ENCODE measurements at regions not wholly inside any gene's neighbourhood (a gene's known extent, or its start where the extent isn't known, plus 50 kb on each side); places are given as distances from the start of the nearest gene placed in this dataset.

DNA sequence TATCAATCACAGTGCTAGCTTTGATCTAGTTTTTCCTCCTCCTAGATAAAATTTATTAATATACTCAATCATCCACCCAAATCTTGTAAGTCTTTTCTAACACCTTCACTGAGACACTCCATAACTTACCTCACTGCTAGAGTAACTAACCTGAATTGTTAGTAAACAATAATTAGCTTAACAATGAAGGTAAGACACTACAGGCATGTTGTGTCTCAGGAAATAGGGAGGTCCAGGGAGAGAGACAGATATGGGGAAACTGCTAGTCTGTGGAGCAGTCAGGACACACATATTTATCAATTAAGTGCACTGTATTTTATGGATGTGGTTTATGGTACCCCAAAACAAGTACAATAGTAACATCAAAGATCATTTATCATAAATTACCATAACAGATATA, 94.2 kb upstream of the SSTR1 start:
- Histone ChIP-seq H3K27ac (ENCODE audit: insufficient read depth, low read depth, low read length, poor library complexity, severe bottlenecking) (no peak overlapping the region), H3K27me3 (ENCODE audit: control insufficient read depth, insufficient read depth, low read length, poor library complexity, severe bottlenecking) (no peaks in the 10 kb centered on the region), H3K4me1 (ENCODE audit: control insufficient read depth, insufficient read depth, low read length) (no peaks in the 10 kb centered on the region), H3K36me3 (ENCODE audit: control insufficient read depth, insufficient read depth, low read length) (no peaks in the 10 kb centered on the region), H3K9me3 (ENCODE audit: control insufficient read depth, low read length) (no peaks in the 10 kb centered on the region), H3K4me3 (ENCODE audit: insufficient read depth, low read depth, low read length) (no peak overlapping the region)

DNA sequence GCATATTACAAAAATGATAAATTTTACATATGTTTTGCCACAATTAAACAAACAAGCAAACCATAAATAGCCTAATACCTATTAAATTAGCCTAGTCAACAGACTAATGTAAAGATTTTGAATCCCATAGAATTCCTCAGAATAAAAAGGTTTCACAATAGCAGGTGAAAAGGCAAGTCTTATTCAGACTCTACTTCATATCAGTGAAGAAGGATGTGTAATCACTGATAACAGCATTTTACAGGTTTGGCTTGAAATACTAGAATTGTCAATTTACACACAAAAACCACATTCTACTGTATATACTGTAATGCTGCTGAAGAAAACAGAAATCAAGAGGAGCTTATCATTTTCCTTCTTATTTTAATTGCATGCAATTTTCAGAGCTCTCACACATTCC, 90.8 kb upstream of the SSTR1 start:
- no peaks in the 10 kb centered on the region for H3K9me3 ChIP-seq (ENCODE audit: control insufficient read depth, low read length)
- H3K4me3 ChIP-seq (ENCODE audit: insufficient read depth, low read depth, low read length): no peak overlapping the region

DNA sequence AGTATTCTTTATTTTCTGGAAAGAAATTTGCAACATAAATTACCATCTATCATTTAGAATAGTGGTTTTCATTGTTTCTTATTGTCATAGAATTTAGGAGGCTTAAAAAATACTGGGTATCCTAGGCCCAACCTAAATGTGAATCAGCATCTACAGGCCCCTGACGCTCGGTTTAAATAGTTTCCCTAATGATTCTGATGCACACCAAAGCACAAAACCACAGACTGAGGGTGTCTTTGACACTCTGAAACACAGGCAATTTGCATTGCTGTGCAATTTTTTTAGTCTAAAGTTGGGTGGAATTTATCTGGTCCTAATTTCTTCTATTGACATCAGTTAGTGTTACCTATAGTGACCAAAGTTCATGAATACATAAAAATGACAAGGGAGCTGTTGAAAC, 87.6 kb upstream of the SSTR1 start:
- H3K36me3 ChIP-seq (ENCODE audit: control insufficient read depth, insufficient read depth, low read length): no peaks in the 10 kb centered on the region
- no peak overlapping the region for H3K27ac ChIP-seq (ENCODE audit: insufficient read depth, low read depth, low read length, poor library complexity, severe bottlenecking)
- no peaks in the 10 kb centered on the region for H3K4me1 ChIP-seq (ENCODE audit: control insufficient read depth, insufficient read depth, low read length)
- no peaks in the 10 kb centered on the region for H3K27me3 ChIP-seq (ENCODE audit: control insufficient read depth, insufficient read depth, low read length, poor library complexity, severe bottlenecking)
- no peaks in the 10 kb centered on the region for H3K9me3 ChIP-seq (ENCODE audit: control insufficient read depth, low read length)
- 95 to 100% methylated on average over 2 of the region's 2 CpGs for WGBS, 2 experiments
- no peak overlapping the region for H3K4me3 ChIP-seq (ENCODE audit: insufficient read depth, low read depth, low read length)

More for the DNA sequence above, 90.8 kb upstream of the SSTR1 start:
- no peak overlapping the region for H3K27ac ChIP-seq (ENCODE audit: insufficient read depth, low read depth, low read length, poor library complexity, severe bottlenecking)
- no peaks in the 10 kb centered on the region for H3K36me3 ChIP-seq (ENCODE audit: control insufficient read depth, insufficient read depth, low read length)
- no peaks in the 10 kb centered on the region for H3K27me3 ChIP-seq (ENCODE audit: control insufficient read depth, insufficient read depth, low read length, poor library complexity, severe bottlenecking)
- H3K4me1 ChIP-seq (ENCODE audit: control insufficient read depth, insufficient read depth, low read length): no peaks in the 10 kb centered on the region

DNA sequence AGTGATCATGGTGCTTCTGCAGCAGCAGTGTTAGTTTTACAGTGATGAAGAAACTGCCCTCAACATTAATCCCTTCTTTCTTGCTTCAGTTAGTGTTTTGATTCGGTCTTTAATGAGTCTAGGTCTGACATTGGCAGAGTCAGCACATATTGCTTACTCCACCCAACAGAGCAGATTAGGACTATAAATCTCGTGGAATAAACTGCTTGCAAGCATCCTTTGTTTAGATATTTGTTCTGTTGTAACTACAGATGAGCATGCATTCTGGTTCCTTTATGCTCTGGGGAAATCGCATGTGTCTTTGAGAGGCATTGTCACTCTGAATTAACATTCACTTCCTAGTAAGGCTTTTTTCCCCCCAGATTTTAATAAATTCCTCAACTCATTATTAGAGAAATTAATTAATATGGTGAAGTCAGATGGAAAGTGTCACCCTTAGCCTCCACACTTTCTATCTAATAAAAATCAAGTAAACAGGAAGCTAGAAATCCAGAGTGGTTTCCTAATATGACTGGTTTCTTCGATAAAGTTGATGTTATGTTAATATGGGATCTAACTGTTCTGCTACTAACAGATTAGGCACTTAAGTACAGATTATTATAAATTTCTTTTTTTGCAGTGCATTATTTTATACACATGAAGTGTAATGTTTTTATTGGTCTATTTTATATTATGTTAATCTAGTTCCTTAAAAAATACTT, 86.2 kb upstream of the SSTR1 start:
- Histone ChIP-seq H3K27me3 (ENCODE audit: control insufficient read depth, insufficient read depth, low read length, poor library complexity, severe bottlenecking) (no peaks in the 10 kb centered on the region), H3K36me3 (ENCODE audit: control insufficient read depth, insufficient read depth, low read length) (no peaks in the 10 kb centered on the region), H3K4me1 (ENCODE audit: control insufficient read depth, insufficient read depth, low read length) (no peaks in the 10 kb centered on the region), H3K4me3 (ENCODE audit: insufficient read depth, low read depth, low read length) (no peak overlapping the region), H3K9me3 (ENCODE audit: control insufficient read depth, low read length) (no peaks in the 10 kb centered on the region), H3K27ac (ENCODE audit: insufficient read depth, low read depth, low read length, poor library complexity, severe bottlenecking) (no peak overlapping the region)
- WGBS, 2 experiments: 83 to 90% methylated on average over 3 of the region's 4 CpGs

DNA sequence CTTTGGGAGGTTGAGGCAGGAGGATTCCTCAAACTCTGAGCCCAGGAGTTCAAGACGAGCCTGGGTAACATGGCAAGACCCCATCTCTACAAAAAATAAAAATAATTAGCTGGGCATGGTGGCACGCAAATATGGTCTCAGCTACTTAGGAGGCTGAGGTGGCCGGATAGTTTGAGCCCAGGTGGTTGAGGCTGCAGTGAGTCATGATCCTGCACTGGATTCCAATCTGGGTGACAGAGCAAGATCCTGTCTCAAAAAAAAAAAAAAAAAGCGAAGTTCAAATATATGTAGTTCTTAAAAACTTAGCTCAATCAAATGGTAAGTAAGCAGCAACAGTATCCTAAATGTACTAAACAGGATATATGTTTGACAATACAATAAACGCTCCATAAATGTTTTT, 85.5 kb upstream of the SSTR1 start:
- H3K27me3 ChIP-seq (ENCODE audit: control insufficient read depth, insufficient read depth, low read length, poor library complexity, severe bottlenecking): no peaks in the 10 kb centered on the region
- WGBS, 2 experiments: 92 to 93% methylated on average over 3 of the region's 5 CpGs
- no peaks in the 10 kb centered on the region for H3K36me3 ChIP-seq (ENCODE audit: control insufficient read depth, insufficient read depth, low read length)

DNA sequence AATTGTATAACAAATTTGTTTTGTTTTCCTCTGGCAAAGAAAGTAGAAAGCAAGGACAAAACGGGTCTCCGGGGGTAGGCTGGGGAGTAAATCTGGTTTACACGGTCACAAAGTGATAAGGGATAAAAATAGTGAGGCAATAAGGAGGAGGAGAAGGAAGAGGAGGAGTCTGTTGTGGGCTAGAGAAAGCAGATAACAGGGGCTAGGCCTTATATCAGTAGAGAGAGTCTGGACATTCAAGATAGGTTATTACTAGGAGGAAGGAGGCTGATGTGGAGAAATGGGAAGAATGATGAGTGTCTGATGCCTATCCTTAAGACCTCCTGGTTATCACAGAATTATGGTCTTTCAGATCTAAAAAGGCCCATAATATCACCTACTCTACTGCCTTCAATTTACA, 83.2 kb upstream of the SSTR1 start:
- no peak overlapping the region for H3K27ac ChIP-seq (ENCODE audit: insufficient read depth, low read depth, low read length, poor library complexity, severe bottlenecking)
- H3K9me3 ChIP-seq (ENCODE audit: control insufficient read depth, low read length): no peaks in the 10 kb centered on the region
- WGBS, 2 experiments: 92 to 93% methylated on average over 3 of the region's 3 CpGs
- no peaks in the 10 kb centered on the region for H3K27me3 ChIP-seq (ENCODE audit: control insufficient read depth, insufficient read depth, low read length, poor library complexity, severe bottlenecking)
- H3K4me1 ChIP-seq (ENCODE audit: control insufficient read depth, insufficient read depth, low read length): no peaks in the 10 kb centered on the region
- H3K4me3 ChIP-seq (ENCODE audit: insufficient read depth, low read depth, low read length): no peak overlapping the region
- H3K36me3 ChIP-seq (ENCODE audit: control insufficient read depth, insufficient read depth, low read length): no peaks in the 10 kb centered on the region

More for the DNA sequence above, 85.5 kb upstream of the SSTR1 start:
- no peak overlapping the region for H3K4me3 ChIP-seq (ENCODE audit: insufficient read depth, low read depth, low read length)
- no peak overlapping the region for H3K27ac ChIP-seq (ENCODE audit: insufficient read depth, low read depth, low read length, poor library complexity, severe bottlenecking)
- H3K9me3 ChIP-seq (ENCODE audit: control insufficient read depth, low read length): no peaks in the 10 kb centered on the region
- no peaks in the 10 kb centered on the region for H3K4me1 ChIP-seq (ENCODE audit: control insufficient read depth, insufficient read depth, low read length)

DNA sequence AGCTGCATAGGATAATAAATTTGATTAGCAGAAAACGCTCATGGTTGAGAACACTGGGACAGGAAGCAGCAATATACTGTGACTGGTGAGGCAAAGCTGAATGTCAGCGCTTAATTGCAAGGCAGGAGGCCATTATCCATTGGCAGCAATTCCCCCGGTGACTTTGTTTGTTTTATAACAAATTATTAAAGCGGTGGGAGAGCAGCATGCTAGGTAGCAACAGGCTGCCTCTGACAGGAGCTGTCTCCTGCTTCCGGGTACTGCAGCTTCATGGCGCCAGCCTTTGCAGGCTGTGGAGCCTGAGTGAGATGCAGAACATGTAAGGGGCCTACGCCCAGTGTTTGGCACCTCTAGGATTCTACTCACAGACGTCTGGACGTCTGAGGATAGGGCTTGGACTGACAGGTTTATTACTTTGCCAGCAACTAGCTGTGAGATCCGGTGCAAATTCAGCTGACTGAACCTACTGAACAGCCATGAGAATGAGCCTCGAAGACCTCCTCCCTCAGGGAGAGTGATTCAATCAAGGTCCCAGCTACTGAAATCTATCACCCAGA, 82.1 kb upstream of the SSTR1 start:
- no peaks in the 10 kb centered on the region for H3K27me3 ChIP-seq (ENCODE audit: control insufficient read depth, insufficient read depth, low read length, poor library complexity, severe bottlenecking)
- H3K36me3 ChIP-seq (ENCODE audit: control insufficient read depth, insufficient read depth, low read length): no peaks in the 10 kb centered on the region
- no peak overlapping the region for H3K27ac ChIP-seq (ENCODE audit: insufficient read depth, low read depth, low read length, poor library complexity, severe bottlenecking)
- no peaks in the 10 kb centered on the region for H3K4me1 ChIP-seq (ENCODE audit: control insufficient read depth, insufficient read depth, low read length)
- 85 to 90% methylated on average over 11 of the region's 11 CpGs for WGBS, 2 experiments
- H3K9me3 ChIP-seq (ENCODE audit: control insufficient read depth, low read length): no peaks in the 10 kb centered on the region
- no peak overlapping the region for H3K4me3 ChIP-seq (ENCODE audit: insufficient read depth, low read depth, low read length)

DNA sequence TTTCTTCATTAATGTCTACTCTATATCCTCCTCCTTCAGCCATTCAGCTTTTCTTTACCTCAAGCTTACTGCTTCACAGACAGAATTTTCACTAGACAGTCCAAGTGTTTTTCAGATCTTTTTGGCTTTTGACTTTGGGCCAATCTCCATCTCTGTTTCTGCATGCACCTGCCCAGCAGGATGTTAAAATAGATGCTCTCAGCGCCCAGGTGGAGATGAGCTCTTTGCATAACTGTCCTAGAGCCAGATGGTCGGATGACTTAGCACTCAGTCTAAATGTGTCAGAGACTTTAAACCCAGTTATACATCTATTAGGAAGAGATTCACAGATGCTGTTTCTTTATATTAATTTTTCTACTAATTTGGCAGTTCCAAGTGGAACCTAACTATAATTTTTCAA, 80.3 kb upstream of the SSTR1 start:
- no peaks in the 10 kb centered on the region for H3K36me3 ChIP-seq (ENCODE audit: control insufficient read depth, insufficient read depth, low read length)
- H3K27me3 ChIP-seq (ENCODE audit: control insufficient read depth, insufficient read depth, low read length, poor library complexity, severe bottlenecking): no peaks in the 10 kb centered on the region
- H3K4me1 ChIP-seq (ENCODE audit: control insufficient read depth, insufficient read depth, low read length): no peaks in the 10 kb centered on the region
- H3K9me3 ChIP-seq (ENCODE audit: control insufficient read depth, low read length): no peaks in the 10 kb centered on the region
- no peak overlapping the region for H3K27ac ChIP-seq (ENCODE audit: insufficient read depth, low read depth, low read length, poor library complexity, severe bottlenecking)
- 88 to 92% methylated on average over 2 of the region's 2 CpGs for WGBS, 2 experiments
- H3K4me3 ChIP-seq (ENCODE audit: insufficient read depth, low read depth, low read length): no peak overlapping the region

DNA sequence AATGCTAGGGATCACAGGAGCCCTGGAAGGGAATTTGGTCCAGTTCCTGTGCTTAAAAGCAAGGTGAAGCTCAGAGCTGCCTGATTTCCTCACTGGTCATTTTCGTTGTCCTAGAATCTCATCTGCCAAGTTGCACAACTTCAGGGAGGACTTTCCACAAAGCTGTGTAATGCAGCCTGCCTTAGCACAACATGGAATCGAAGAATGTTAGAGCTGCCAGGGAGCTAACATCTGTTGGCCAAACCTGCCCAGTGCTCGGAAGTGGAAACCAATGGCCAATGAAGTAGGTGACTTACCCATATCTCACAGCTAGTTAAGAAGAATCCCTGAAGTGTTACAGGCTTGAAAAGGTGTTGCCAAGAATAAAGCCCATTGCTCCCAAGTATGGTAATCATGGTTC, 79.9 kb upstream of the SSTR1 start:
- 88 to 91% methylated on average over 3 of the region's 3 CpGs for WGBS, 2 experiments

DNA sequence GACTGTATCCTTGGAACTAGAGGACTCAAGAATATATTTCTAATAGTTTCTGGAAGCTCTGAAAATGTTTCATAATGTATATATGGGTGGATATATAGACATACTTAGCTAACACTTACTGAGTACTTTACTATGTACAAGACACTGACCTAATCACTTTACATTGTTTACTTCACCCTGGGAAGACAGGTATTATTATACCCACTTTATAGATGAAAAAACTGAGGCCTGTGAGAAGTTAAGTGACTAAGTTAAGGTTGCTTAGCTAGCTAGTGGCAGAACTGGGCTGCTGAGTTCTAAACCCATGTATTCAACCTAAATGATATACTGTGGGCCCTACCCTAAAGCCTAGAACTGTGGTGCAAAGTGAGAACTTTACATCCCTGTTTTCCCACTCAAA, 79.1 kb upstream of the SSTR1 start:
- no peaks in the 10 kb centered on the region for H3K4me1 ChIP-seq (ENCODE audit: control insufficient read depth, insufficient read depth, low read length)
- H3K27ac ChIP-seq (ENCODE audit: insufficient read depth, low read depth, low read length, poor library complexity, severe bottlenecking): no peak overlapping the region
- no peaks in the 10 kb centered on the region for H3K27me3 ChIP-seq (ENCODE audit: control insufficient read depth, insufficient read depth, low read length, poor library complexity, severe bottlenecking)
- no peak overlapping the region for H3K4me3 ChIP-seq (ENCODE audit: insufficient read depth, low read depth, low read length)
- no peaks in the 10 kb centered on the region for H3K9me3 ChIP-seq (ENCODE audit: control insufficient read depth, low read length)
- no peaks in the 10 kb centered on the region for H3K36me3 ChIP-seq (ENCODE audit: control insufficient read depth, insufficient read depth, low read length)

More for the DNA sequence above, 79.9 kb upstream of the SSTR1 start:
- H3K27ac ChIP-seq (ENCODE audit: insufficient read depth, low read depth, low read length, poor library complexity, severe bottlenecking): no peak overlapping the region
- no peaks in the 10 kb centered on the region for H3K4me1 ChIP-seq (ENCODE audit: control insufficient read depth, insufficient read depth, low read length)
- no peaks in the 10 kb centered on the region for H3K9me3 ChIP-seq (ENCODE audit: control insufficient read depth, low read length)
- H3K4me3 ChIP-seq (ENCODE audit: insufficient read depth, low read depth, low read length): no peak overlapping the region
- no peaks in the 10 kb centered on the region for H3K27me3 ChIP-seq (ENCODE audit: control insufficient read depth, insufficient read depth, low read length, poor library complexity, severe bottlenecking)
- H3K36me3 ChIP-seq (ENCODE audit: control insufficient read depth, insufficient read depth, low read length): no peaks in the 10 kb centered on the region

DNA sequence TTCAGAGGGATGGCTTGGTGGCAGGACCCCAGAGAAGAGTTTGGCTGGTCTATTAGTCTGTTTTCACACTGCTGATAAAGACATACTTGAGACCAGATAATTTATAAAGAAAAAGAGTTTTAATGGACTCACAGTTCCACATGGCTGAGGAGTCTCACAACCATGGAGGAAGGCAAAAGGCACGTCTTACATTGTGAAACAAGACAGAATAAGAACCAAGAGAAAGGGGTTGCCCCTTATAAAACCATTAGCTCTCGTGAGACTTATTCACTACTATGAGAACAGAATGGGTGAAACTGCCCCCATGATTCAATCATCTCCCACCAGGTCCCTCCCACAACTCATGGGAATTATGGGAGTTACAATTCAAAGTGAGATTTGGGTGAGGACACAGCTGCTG, 78.5 kb upstream of the SSTR1 start:
- no peaks in the 10 kb centered on the region for H3K4me1 ChIP-seq (ENCODE audit: control insufficient read depth, insufficient read depth, low read length)
- H3K27me3 ChIP-seq (ENCODE audit: control insufficient read depth, insufficient read depth, low read length, poor library complexity, severe bottlenecking): no peaks in the 10 kb centered on the region
- H3K27ac ChIP-seq (ENCODE audit: insufficient read depth, low read depth, low read length, poor library complexity, severe bottlenecking): no peak overlapping the region
- H3K4me3 ChIP-seq (ENCODE audit: insufficient read depth, low read depth, low read length): no peak overlapping the region
- H3K9me3 ChIP-seq (ENCODE audit: control insufficient read depth, low read length): no peaks in the 10 kb centered on the region
- H3K36me3 ChIP-seq (ENCODE audit: control insufficient read depth, insufficient read depth, low read length): no peaks in the 10 kb centered on the region
- WGBS, 2 experiments: 95 to 98% methylated on average over 2 of the region's 2 CpGs
